Astrocyte (in vitro differentiated cells and primary cell): ENCODE measurements at regions not wholly inside any gene's neighbourhood (a gene's known extent, or its start where the extent isn't known, plus 50 kb on each side); places are given as distances from the start of the nearest gene placed in this dataset.
A peak's percentile ranks its signal among the peaks of the same experiment; 100 is the strongest.
"Not testable (repeated sequence)": the region's sequence is repeated elsewhere in the genome, so short reads cannot be mapped to it uniquely, and the experiment has no call there.

Source experiments
- DNase-seq: peaks from one replicate; pipeline ENCODE4 v3.0.0-alpha.2; 2010; ENCODE audit warnings: low read depth
- FAIRE-seq: peaks from 2 replicates; lab custom pipeline; 2011; peaks lifted over from hg19 to GRCh38; lab: Jason Lieb, UNC
- H2AFZ ChIP-seq: 2 replicates; pipeline ENCODE4 v1.6.0; 2012; ENCODE audit warnings: low read depth, low read length, inconsistent platforms
- H3K27ac ChIP-seq: 2 replicates; pipeline ENCODE4 v1.5.1; 2011; ENCODE audit warnings: low read depth, low read length, inconsistent platforms
- H3K27me3 ChIP-seq: 2 replicates; pipeline ENCODE4 v1.6.0; 2011; ENCODE audit warnings: low read length, inconsistent platforms; ENCODE audit not compliant: insufficient read depth
- H3K36me3 ChIP-seq: 2 replicates; pipeline ENCODE4 v1.5.1; 2011; ENCODE audit warnings: low read length, inconsistent platforms; ENCODE audit not compliant: insufficient read depth
- H3K4me1 ChIP-seq: 2 replicates; pipeline ENCODE4 v1.5.1; 2011; ENCODE audit warnings: low read length, inconsistent platforms; ENCODE audit not compliant: insufficient read depth
- H3K4me2 ChIP-seq: 2 replicates; pipeline ENCODE4 v1.6.0; 2012; ENCODE audit warnings: low read length, inconsistent platforms
- H3K4me3 ChIP-seq: 2 replicates; pipeline ENCODE4 v1.5.1; 2011; ENCODE audit warnings: low read depth, mild to moderate bottlenecking, low read length, inconsistent platforms; ENCODE audit not compliant: insufficient read depth
- H3K79me2 ChIP-seq: 2 replicates; pipeline ENCODE4 v1.6.0; 2012; ENCODE audit warnings: mild to moderate bottlenecking, low read length, inconsistent platforms; ENCODE audit not compliant: insufficient read depth
- H3K9ac ChIP-seq: 2 replicates; pipeline ENCODE4 v1.6.0; 2012; ENCODE audit warnings: mild to moderate bottlenecking, low read length, inconsistent platforms
- H3K9me3 ChIP-seq: 2 replicates; pipeline ENCODE4 v1.5.1; 2012; ENCODE audit warnings: low read depth, mild to moderate bottlenecking, low read length, inconsistent platforms; ENCODE audit not compliant: insufficient read depth
- H4K20me1 ChIP-seq: 2 replicates; pipeline ENCODE4 v1.6.0; 2012; ENCODE audit warnings: low read length, inconsistent platforms; ENCODE audit not compliant: insufficient read depth
- H3K27ac Mint-ChIP-seq: one replicate; pipeline ENCODE4 v1.8.0; 2021; ENCODE audit warnings: mild to moderate bottlenecking, mixed read lengths; ENCODE audit not compliant: unreplicated experiment
- H3K27me3 Mint-ChIP-seq: one replicate; pipeline ENCODE4 v1.8.0; 2021; ENCODE audit warnings: low read depth, mixed read lengths; ENCODE audit not compliant: unreplicated experiment
- H3K36me3 Mint-ChIP-seq: one replicate; pipeline ENCODE4 v1.8.0; 2021; ENCODE audit warnings: low read depth, mixed read lengths; ENCODE audit not compliant: unreplicated experiment
- H3K4me1 Mint-ChIP-seq: one replicate; pipeline ENCODE4 v1.8.0; 2021; ENCODE audit warnings: low read depth, mixed read lengths; ENCODE audit not compliant: unreplicated experiment
- H3K4me3 Mint-ChIP-seq: one replicate; pipeline ENCODE4 v1.8.0; 2021; ENCODE audit warnings: mild to moderate bottlenecking, moderate library complexity, mixed read lengths; ENCODE audit not compliant: unreplicated experiment
- H3K9me3 Mint-ChIP-seq: one replicate; pipeline ENCODE4 v1.8.0; 2021; ENCODE audit warnings: mild to moderate bottlenecking, mixed read lengths; ENCODE audit not compliant: unreplicated experiment
- EZH2 ChIP-seq: IDR thresholded peaks from 2 replicates; pipeline ENCODE4 v1.6.1; 2012; ENCODE audit warnings: mild to moderate bottlenecking, low read length, inconsistent platforms; ENCODE audit not compliant: insufficient read depth
- TF ChIP-seq, protein P1 (sequence below): IDR thresholded peaks from 2 replicates; pipeline ENCODE4 v1.5.1; 2011; ENCODE audit warnings: low read depth, mild to moderate bottlenecking, inconsistent platforms, low read length, moderate library complexity; ENCODE audit not compliant: insufficient read depth

DNA sequence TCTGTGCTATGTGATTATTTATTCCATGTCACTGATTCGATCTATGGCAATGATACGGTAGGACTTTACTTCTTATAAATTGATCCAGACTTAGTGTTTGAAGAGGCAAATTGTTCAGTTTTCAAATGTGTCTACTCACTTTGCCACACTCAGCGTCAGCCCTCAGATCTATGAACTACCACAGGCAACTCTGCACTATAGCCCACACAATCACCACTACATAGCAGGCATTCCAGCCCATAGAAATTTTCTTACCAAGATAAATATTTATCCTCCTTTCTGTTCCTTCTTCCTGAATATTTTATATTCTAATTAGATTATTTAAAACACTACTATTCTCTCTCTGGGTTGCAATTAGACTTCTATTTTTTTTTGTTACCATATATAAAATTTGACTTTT lies 776.1 kb downstream of the BRINP3 start:
- no peak overlapping the region for H3K4me2 ChIP-seq
- Mint-ChIP-seq H3K36me3 (no peaks in the 10 kb centered on the region), H3K4me3 (no peak overlapping the region), H3K9me3 (no peaks in the 10 kb centered on the region), H3K4me1 (no peaks in the 10 kb centered on the region), H3K27me3 (no peaks in the 10 kb centered on the region), H3K27ac (no peak overlapping the region)
- H3K27me3 ChIP-seq = no peaks in the 10 kb centered on the region
- FAIRE-seq (no peak), DNase-seq (peak; percentile 15)
- no peak overlapping the region for H3K9ac ChIP-seq
- H3K9me3 ChIP-seq = no peaks in the 10 kb centered on the region
- no peak overlapping the region for H2AFZ ChIP-seq
- no peak for TF ChIP-seq EZH2
- TF ChIP-seq, protein P1, sequence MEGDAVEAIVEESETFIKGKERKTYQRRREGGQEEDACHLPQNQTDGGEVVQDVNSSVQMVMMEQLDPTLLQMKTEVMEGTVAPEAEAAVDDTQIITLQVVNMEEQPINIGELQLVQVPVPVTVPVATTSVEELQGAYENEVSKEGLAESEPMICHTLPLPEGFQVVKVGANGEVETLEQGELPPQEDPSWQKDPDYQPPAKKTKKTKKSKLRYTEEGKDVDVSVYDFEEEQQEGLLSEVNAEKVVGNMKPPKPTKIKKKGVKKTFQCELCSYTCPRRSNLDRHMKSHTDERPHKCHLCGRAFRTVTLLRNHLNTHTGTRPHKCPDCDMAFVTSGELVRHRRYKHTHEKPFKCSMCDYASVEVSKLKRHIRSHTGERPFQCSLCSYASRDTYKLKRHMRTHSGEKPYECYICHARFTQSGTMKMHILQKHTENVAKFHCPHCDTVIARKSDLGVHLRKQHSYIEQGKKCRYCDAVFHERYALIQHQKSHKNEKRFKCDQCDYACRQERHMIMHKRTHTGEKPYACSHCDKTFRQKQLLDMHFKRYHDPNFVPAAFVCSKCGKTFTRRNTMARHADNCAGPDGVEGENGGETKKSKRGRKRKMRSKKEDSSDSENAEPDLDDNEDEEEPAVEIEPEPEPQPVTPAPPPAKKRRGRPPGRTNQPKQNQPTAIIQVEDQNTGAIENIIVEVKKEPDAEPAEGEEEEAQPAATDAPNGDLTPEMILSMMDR = no peak
- no peak overlapping the region for H3K4me3 ChIP-seq
- no peak overlapping the region for H3K27ac ChIP-seq
- no peaks in the 10 kb centered on the region for H3K36me3 ChIP-seq
- no peaks in the 10 kb centered on the region for H4K20me1 ChIP-seq
- no peaks in the 10 kb centered on the region for H3K79me2 ChIP-seq
- no peaks in the 10 kb centered on the region for H3K4me1 ChIP-seq

GRCh38 chr1:189706594-189706993 lies 771.1 kb downstream of the BRINP3 start:
- Histone ChIP-seq H3K4me1 (no peaks in the 10 kb centered on the region), H3K27ac (no peak overlapping the region), H3K36me3 (no peaks in the 10 kb centered on the region), H4K20me1 (no peaks in the 10 kb centered on the region), H3K79me2 (no peaks in the 10 kb centered on the region), H3K27me3 (no peaks in the 10 kb centered on the region), H3K9ac (no peak overlapping the region), H3K4me3 (no peak overlapping the region), H3K9me3 (no peaks in the 10 kb centered on the region), H3K4me2 (no peak overlapping the region), H2AFZ (no peak overlapping the region)
- H3K9me3 Mint-ChIP-seq = no peaks in the 10 kb centered on the region
- FAIRE-seq (no peak), DNase-seq (no peak)
- TF ChIP-seq, protein P1 = no peak
- no peak overlapping the region for H3K4me3 Mint-ChIP-seq
- H3K36me3 Mint-ChIP-seq = no peaks in the 10 kb centered on the region
- H3K4me1 Mint-ChIP-seq = no peaks in the 10 kb centered on the region
- no peaks in the 10 kb centered on the region for H3K27me3 Mint-ChIP-seq
- H3K27ac Mint-ChIP-seq = no peak overlapping the region

- H3K27ac Mint-ChIP-seq = no peak overlapping the region
- Histone ChIP-seq H3K27me3 (no peaks in the 10 kb centered on the region), H3K27ac (no peak overlapping the region), H3K4me1 (no peaks in the 10 kb centered on the region), H3K4me2 (no peak overlapping the region), H3K79me2 (no peaks in the 10 kb centered on the region), H3K4me3 (no peak overlapping the region), H3K36me3 (no peaks in the 10 kb centered on the region), H3K9me3 (no peaks in the 10 kb centered on the region), H2AFZ (no peak overlapping the region), H4K20me1 (no peaks in the 10 kb centered on the region), H3K9ac (no peak overlapping the region)
- FAIRE-seq (no peak), DNase-seq (no peak)
- H3K4me1 Mint-ChIP-seq = no peaks in the 10 kb centered on the region
- H3K4me3 Mint-ChIP-seq = no peak overlapping the region
- no peaks in the 10 kb centered on the region for H3K27me3 Mint-ChIP-seq
- no peak for TF ChIP-seq EZH2
- TF ChIP-seq, protein P1 = no peak
- no peaks in the 10 kb centered on the region for H3K36me3 Mint-ChIP-seq
- H3K9me3 Mint-ChIP-seq = no peaks in the 10 kb centered on the region
Observed at GRCh38 chr1:189708674-189709073, 769.0 kb downstream of the BRINP3 start.

DNA sequence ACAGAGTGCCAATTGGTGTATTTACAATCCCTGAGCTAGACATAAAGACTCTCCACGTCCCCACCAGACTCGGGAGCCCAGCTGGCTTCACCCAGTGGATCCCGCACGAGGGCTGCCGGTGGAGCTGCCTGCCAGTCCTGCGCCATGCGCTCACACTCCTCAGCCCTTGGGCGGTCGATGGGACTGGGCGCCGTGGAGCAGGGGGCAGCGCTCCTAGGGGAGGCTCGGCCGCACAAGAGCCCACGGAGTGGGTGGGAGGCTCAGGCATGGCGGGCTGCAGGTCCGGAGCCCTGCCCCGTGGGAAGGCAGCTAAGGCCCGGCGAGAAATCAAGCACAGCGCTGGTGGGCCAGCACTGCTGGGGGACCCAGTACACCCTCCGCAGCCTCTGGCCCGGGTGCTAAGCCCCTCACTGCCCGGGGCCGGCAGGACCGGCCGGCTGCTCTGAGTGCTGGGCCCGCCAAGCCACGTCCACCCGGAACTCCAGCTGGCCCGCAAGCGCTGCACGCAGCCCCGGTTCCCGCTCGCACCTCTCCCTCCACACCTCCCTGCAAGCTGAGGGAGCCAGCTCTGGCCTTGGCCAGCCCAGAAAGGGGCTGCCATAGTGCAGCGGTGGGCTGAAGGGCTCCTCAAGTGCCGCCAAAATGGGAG lies 759.4 kb downstream of the BRINP3 start:
- not testable (repeated sequence) for H3K9me3 ChIP-seq, H3K36me3 Mint-ChIP-seq, H3K27me3 Mint-ChIP-seq, H2AFZ ChIP-seq, H3K9ac ChIP-seq, H3K27ac ChIP-seq, FAIRE-seq, H3K9me3 Mint-ChIP-seq, H3K4me3 Mint-ChIP-seq, H4K20me1 ChIP-seq, H3K27ac Mint-ChIP-seq, H3K4me2 ChIP-seq, H3K36me3 ChIP-seq, H3K4me1 ChIP-seq, H3K4me1 Mint-ChIP-seq, H3K4me3 ChIP-seq, H3K27me3 ChIP-seq, H3K79me2 ChIP-seq, DNase-seq
